Memory B cell (primary cell): ENCODE measurements at regions not wholly inside any gene's neighbourhood (a gene's known extent, or its start where the extent isn't known, plus 50 kb on each side); places are given as distances from the start of the nearest gene placed in this dataset.

ENCODE experiments used
- ATAC-seq: fragments of 150-1000 bp; cut with Tn5 transposase; 2 replicates; pipeline ENCODE4 v1.10.0; 2021; ENCODE audit warnings: low read depth, mild to moderate bottlenecking, moderate library complexity
- DNase-seq, 2 donors: peaks; one replicate each; pipeline ENCODE4 v3.0.0; 2022; ENCODE audit warnings: low spot score in 2 of 2
- H3K27ac Mint-ChIP-seq: one replicate; pipeline ENCODE4 v1.8.0; 2022; ENCODE audit warnings: mild to moderate bottlenecking, moderate library complexity, mixed read lengths
- H3K27me3 Mint-ChIP-seq: one replicate; pipeline ENCODE4 v1.8.0; 2022; ENCODE audit warnings: mixed read lengths
- H3K36me3 Mint-ChIP-seq: one replicate; pipeline ENCODE4 v1.8.0; 2022; ENCODE audit warnings: mild to moderate bottlenecking, mixed read lengths
- H3K4me1 Mint-ChIP-seq: one replicate; pipeline ENCODE4 v1.8.0; 2022; ENCODE audit warnings: mixed read lengths
- H3K4me3 Mint-ChIP-seq: one replicate; pipeline ENCODE4 v1.8.0; 2022; ENCODE audit warnings: mild to moderate bottlenecking, moderate library complexity, mixed read lengths
- H3K9me3 Mint-ChIP-seq: one replicate; pipeline ENCODE4 v1.8.0; 2022; ENCODE audit warnings: mixed read lengths

GRCh38 chr13:91139232-91139631 is 208.3 kb upstream of the MIR17HG start:
- Mint-ChIP-seq H3K27ac (no peak overlapping the region), H3K4me3 (no peak overlapping the region), H3K4me1 (no peaks in the 10 kb centered on the region), H3K36me3 (no peaks in the 10 kb centered on the region), H3K9me3 (no peaks in the 10 kb centered on the region), H3K27me3 (peaks cover 2% of the 10 kb centered on the region)
- DNase-seq = no peak
- ATAC-seq = no peak

DNA sequence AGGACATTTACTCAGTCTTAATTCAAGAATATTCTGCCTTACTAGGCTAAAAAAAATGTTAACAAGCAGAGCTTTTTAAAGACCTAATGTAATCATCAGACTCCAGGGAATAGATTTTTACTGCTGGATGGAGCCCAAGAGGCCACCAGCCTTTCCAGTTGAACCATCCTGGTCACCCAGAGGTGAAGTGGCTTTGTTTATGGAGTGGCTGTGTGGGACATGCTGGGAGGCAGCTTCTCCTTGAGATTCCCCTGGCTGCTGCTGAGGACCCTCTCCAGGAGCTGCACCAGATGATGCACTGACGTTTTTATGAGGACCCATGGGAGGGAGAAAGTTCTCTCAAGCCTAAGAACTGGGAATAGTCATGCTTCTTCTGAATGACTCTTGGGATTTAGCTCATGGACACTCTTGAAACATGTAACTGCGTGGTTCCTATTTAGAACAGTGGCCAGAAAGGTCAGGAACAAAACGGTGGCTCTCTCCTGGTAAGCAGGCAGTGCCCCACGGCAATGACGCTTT is 205.9 kb upstream of the MIR17HG start:
- Mint-ChIP-seq H3K36me3 (no peaks in the 10 kb centered on the region), H3K4me1 (no peaks in the 10 kb centered on the region), H3K9me3 (no peaks in the 10 kb centered on the region), H3K27ac (no peak overlapping the region), H3K4me3 (no peak overlapping the region), H3K27me3 (peaks cover 5% of the 10 kb centered on the region)
- DNase-seq (no peak), ATAC-seq (no peak)

DNA sequence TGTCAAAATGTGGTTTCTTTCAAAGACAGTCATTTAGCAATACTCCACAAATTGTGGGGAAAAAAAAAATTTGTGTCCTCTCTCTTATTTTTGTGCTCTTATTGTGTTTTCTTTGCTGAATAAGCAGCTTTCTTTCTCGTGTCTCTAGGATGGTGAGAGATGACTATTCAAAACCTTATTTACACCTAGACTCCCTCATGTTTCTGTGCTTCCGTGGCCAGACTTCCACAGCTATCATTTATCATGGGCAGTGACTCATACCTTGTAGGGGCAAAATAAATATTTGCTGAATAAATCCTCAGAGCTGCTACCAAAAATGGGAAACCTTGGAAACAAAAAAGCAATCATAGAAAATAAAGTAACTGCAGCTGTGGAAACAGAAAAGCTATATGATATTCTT is 204.9 kb upstream of the MIR17HG start:
- H3K27me3 Mint-ChIP-seq = peaks cover 5% of the 10 kb centered on the region

GRCh38 chr13:91144054-91144453 is 203.4 kb upstream of the MIR17HG start:
- DNase-seq (no peak), ATAC-seq (no peak)
- H3K27me3 Mint-ChIP-seq = peaks cover 6% of the 10 kb centered on the region
- no peak overlapping the region for H3K27ac Mint-ChIP-seq
- no peaks in the 10 kb centered on the region for H3K4me1 Mint-ChIP-seq
- no peak overlapping the region for H3K4me3 Mint-ChIP-seq
- no peaks in the 10 kb centered on the region for H3K36me3 Mint-ChIP-seq
- H3K9me3 Mint-ChIP-seq = no peaks in the 10 kb centered on the region

More for the DNA sequence above, 204.9 kb upstream of the MIR17HG start:
- no peak for DNase-seq
- no peaks in the 10 kb centered on the region for H3K4me1 Mint-ChIP-seq
- no peak overlapping the region for H3K27ac Mint-ChIP-seq
- no peaks in the 10 kb centered on the region for H3K9me3 Mint-ChIP-seq
- no peaks in the 10 kb centered on the region for H3K36me3 Mint-ChIP-seq
- no peak for ATAC-seq
- H3K4me3 Mint-ChIP-seq = no peak overlapping the region

DNA sequence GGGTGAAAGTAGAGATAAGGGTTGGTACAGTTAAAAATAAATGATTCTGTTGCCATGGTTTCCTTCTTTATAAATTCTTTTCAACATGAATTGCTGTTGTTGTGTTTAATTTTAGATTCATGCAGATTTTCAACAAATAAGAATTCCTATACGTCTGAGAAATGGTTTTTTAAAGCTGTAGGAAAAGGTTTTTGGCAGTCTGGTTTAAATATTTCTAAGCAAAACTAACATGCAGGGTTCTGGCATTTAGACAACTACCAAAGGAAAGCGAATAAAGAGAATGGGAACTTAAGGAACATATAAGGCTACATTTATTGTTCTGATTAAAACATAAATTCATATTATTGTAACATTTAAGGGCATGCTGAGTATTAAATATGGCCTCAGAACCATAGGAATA is 203.0 kb upstream of the MIR17HG start:
- no peak for ATAC-seq
- Mint-ChIP-seq H3K27me3 (peaks cover 6% of the 10 kb centered on the region), H3K9me3 (no peaks in the 10 kb centered on the region), H3K36me3 (no peaks in the 10 kb centered on the region), H3K27ac (no peak overlapping the region), H3K4me1 (no peaks in the 10 kb centered on the region), H3K4me3 (no peak overlapping the region)
- DNase-seq = no peak

- Mint-ChIP-seq H3K4me1 (no peaks in the 10 kb centered on the region), H3K36me3 (no peaks in the 10 kb centered on the region), H3K4me3 (no peak overlapping the region), H3K27ac (no peak overlapping the region), H3K9me3 (no peaks in the 10 kb centered on the region), H3K27me3 (peaks cover 6% of the 10 kb centered on the region)
- no peak for ATAC-seq
- DNase-seq = no peak
Observed at GRCh38 chr13:91145571-91146205, 201.8 kb upstream of the MIR17HG start.

GRCh38 chr13:91146601-91147000 is 200.9 kb upstream of the MIR17HG start:
- ATAC-seq = no peak
- DNase-seq = no peak
- no peaks in the 10 kb centered on the region for H3K4me1 Mint-ChIP-seq
- H3K4me3 Mint-ChIP-seq = no peak overlapping the region
- no peak overlapping the region for H3K27ac Mint-ChIP-seq
- no peaks in the 10 kb centered on the region for H3K9me3 Mint-ChIP-seq
- no peaks in the 10 kb centered on the region for H3K36me3 Mint-ChIP-seq
- peaks cover 6% of the 10 kb centered on the region for H3K27me3 Mint-ChIP-seq

GRCh38 chr13:91148098-91148497 is 199.4 kb upstream of the MIR17HG start:
- peaks cover 6% of the 10 kb centered on the region for H3K27me3 Mint-ChIP-seq
- H3K36me3 Mint-ChIP-seq = no peaks in the 10 kb centered on the region
- H3K27ac Mint-ChIP-seq = no peak overlapping the region
- ATAC-seq (no peak), DNase-seq (no peak)
- no peak overlapping the region for H3K4me3 Mint-ChIP-seq
- H3K9me3 Mint-ChIP-seq = no peaks in the 10 kb centered on the region
- H3K4me1 Mint-ChIP-seq = no peaks in the 10 kb centered on the region

- H3K9me3 Mint-ChIP-seq = no peaks in the 10 kb centered on the region
Observed at GRCh38 chr13:91151921-91152320, 195.6 kb upstream of the MIR17HG start.

GRCh38 chr13:91153372-91153771 is 194.1 kb upstream of the MIR17HG start:
- Mint-ChIP-seq H3K4me3 (no peak overlapping the region), H3K36me3 (no peaks in the 10 kb centered on the region), H3K27ac (no peak overlapping the region), H3K4me1 (no peaks in the 10 kb centered on the region), H3K9me3 (no peaks in the 10 kb centered on the region), H3K27me3 (no peaks in the 10 kb centered on the region)
- DNase-seq (no peak), ATAC-seq (no peak)

More at GRCh38 chr13:91151921-91152320, 195.6 kb upstream of the MIR17HG start:
- ATAC-seq = no peak
- H3K27ac Mint-ChIP-seq = no peak overlapping the region
- H3K36me3 Mint-ChIP-seq = no peaks in the 10 kb centered on the region
- peaks cover 1% of the 10 kb centered on the region for H3K27me3 Mint-ChIP-seq
- H3K4me3 Mint-ChIP-seq = no peak overlapping the region
- no peak for DNase-seq
- H3K4me1 Mint-ChIP-seq = no peaks in the 10 kb centered on the region

- peaks cover 1% of the 10 kb centered on the region for H3K27me3 Mint-ChIP-seq
Observed at GRCh38 chr13:91154558-91155353, 192.7 kb upstream of the MIR17HG start.

DNA sequence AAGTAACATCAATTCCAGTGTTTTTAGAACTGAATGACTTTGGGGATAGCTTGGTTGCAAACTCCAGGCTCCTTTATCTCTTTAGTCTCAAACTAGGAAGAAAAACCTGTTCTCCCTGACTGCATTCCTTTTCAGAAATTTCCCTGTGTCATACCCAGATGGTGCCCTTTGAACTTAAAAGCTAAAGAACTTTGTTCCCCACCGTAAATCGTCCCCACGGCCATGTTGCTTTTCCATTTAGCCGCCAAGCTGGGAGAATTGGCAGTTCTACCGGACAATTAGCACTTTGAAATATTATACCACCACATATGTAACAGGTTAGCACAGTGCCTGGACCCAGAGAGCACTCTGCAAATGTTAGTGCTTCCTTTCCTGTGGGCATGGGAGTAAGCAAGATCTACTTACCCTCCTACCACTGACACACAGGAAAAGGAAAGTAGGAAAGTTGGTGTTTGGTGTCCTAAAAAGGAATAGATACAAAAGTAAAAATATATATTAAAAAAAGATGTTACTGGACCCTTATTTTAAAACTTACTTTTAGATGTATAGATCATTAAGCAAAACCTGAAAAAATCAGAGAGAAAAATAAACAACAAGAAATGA is 191.9 kb upstream of the MIR17HG start:
- Mint-ChIP-seq H3K36me3 (no peaks in the 10 kb centered on the region), H3K4me1 (no peaks in the 10 kb centered on the region), H3K27ac (no peak overlapping the region), H3K27me3 (peaks cover 1% of the 10 kb centered on the region), H3K4me3 (no peak overlapping the region), H3K9me3 (peaks cover 2% of the 10 kb centered on the region)
- no peak for ATAC-seq
- DNase-seq = no peak

More at GRCh38 chr13:91154558-91155353, 192.7 kb upstream of the MIR17HG start:
- no peak overlapping the region for H3K27ac Mint-ChIP-seq
- ATAC-seq (no peak), DNase-seq (no peak)
- no peaks in the 10 kb centered on the region for H3K36me3 Mint-ChIP-seq
- no peak overlapping the region for H3K4me3 Mint-ChIP-seq
- peaks cover 2% of the 10 kb centered on the region for H3K9me3 Mint-ChIP-seq
- no peaks in the 10 kb centered on the region for H3K4me1 Mint-ChIP-seq

DNA sequence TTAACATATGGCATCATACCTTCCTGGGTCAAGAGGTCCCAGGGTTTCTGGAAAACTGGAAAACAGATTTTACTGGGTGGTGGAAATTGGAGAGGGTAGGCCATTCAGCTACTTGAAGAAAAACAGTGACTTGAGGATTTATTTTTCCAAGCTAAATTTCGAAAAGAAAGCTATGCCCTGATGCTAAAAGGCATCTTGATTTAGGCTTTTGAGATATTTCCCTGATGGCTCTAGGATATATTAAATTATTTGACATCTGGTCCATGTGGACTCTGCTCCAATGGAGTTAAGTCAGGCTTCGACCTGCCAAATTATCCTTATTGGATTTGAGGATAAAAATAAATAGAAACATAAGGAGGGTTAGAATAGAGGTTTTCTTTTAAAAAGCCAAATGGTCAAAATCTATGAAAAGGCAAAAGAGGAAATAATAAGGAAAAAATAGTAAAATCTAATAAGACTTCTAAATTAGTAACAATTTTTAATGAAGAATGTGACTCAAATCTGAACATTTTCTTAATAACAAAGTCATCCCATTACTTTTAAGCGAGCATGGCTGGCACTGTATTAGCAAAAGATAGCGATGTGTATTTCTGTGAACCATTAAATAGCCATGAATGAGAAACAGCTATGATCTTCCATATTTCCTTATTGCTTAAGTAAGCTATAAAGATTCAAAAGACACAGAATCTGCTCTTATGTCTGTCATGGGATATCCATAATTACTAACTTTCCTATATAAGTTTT is 190.0 kb upstream of the MIR17HG start:
- no peak for ATAC-seq
- Mint-ChIP-seq H3K27ac (no peak overlapping the region), H3K9me3 (peaks cover 2% of the 10 kb centered on the region), H3K27me3 (peaks cover 1% of the 10 kb centered on the region), H3K4me1 (no peaks in the 10 kb centered on the region), H3K36me3 (no peaks in the 10 kb centered on the region), H3K4me3 (no peak overlapping the region)
- DNase-seq = no peak

- Mint-ChIP-seq H3K27me3 (peaks cover 1% of the 10 kb centered on the region), H3K4me3 (no peak overlapping the region), H3K9me3 (peaks cover 2% of the 10 kb centered on the region), H3K4me1 (no peaks in the 10 kb centered on the region), H3K27ac (no peak overlapping the region), H3K36me3 (no peaks in the 10 kb centered on the region)
- DNase-seq (no peak), ATAC-seq (no peak)
Observed at GRCh38 chr13:91158017-91158395, 189.5 kb upstream of the MIR17HG start.
